ENCODE measurements at regions not wholly inside any gene's neighbourhood (a gene's known extent, or its start where the extent isn't known, plus 50 kb on each side); places are given as distances from the start of the nearest gene placed in this dataset.

DNA sequence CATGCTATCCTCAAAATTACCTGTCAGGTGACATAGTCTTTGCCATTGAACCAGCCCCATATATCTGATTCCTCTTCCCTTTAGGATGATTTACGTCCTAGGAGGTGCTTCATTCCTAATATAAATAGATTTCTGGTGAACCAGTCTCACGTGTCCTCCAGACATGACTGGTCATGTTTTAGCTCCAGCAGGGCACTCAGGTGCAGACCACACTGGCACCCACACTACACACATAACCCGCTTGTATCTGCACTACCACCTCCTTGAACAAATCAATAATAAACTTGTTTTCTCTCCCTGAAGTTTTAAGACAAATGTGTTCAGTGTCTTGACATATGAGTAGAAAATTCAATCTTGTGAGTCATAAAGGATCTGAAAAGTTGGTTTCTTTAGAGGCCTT, 155.5 kb downstream of the GOLIM4 start:
- TF ChIP-seq, protein P1, sequence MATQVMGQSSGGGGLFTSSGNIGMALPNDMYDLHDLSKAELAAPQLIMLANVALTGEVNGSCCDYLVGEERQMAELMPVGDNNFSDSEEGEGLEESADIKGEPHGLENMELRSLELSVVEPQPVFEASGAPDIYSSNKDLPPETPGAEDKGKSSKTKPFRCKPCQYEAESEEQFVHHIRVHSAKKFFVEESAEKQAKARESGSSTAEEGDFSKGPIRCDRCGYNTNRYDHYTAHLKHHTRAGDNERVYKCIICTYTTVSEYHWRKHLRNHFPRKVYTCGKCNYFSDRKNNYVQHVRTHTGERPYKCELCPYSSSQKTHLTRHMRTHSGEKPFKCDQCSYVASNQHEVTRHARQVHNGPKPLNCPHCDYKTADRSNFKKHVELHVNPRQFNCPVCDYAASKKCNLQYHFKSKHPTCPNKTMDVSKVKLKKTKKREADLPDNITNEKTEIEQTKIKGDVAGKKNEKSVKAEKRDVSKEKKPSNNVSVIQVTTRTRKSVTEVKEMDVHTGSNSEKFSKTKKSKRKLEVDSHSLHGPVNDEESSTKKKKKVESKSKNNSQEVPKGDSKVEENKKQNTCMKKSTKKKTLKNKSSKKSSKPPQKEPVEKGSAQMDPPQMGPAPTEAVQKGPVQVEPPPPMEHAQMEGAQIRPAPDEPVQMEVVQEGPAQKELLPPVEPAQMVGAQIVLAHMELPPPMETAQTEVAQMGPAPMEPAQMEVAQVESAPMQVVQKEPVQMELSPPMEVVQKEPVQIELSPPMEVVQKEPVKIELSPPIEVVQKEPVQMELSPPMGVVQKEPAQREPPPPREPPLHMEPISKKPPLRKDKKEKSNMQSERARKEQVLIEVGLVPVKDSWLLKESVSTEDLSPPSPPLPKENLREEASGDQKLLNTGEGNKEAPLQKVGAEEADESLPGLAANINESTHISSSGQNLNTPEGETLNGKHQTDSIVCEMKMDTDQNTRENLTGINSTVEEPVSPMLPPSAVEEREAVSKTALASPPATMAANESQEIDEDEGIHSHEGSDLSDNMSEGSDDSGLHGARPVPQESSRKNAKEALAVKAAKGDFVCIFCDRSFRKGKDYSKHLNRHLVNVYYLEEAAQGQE (IDR thresholded peaks at IDR 0.05; ENCODE audit: insufficient replicate concordance, low read depth), result no peak
- TF ChIP-seq, protein P2, sequence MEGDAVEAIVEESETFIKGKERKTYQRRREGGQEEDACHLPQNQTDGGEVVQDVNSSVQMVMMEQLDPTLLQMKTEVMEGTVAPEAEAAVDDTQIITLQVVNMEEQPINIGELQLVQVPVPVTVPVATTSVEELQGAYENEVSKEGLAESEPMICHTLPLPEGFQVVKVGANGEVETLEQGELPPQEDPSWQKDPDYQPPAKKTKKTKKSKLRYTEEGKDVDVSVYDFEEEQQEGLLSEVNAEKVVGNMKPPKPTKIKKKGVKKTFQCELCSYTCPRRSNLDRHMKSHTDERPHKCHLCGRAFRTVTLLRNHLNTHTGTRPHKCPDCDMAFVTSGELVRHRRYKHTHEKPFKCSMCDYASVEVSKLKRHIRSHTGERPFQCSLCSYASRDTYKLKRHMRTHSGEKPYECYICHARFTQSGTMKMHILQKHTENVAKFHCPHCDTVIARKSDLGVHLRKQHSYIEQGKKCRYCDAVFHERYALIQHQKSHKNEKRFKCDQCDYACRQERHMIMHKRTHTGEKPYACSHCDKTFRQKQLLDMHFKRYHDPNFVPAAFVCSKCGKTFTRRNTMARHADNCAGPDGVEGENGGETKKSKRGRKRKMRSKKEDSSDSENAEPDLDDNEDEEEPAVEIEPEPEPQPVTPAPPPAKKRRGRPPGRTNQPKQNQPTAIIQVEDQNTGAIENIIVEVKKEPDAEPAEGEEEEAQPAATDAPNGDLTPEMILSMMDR (IDR thresholded peaks at IDR 0.05; ENCODE audit: insufficient read depth, low read length), result no peak

Measured in HL-60 (cell line).